ENCODE measurements at regions not wholly inside any gene's neighbourhood (a gene's known extent, or its start where the extent isn't known, plus 50 kb on each side); places are given as distances from the start of the nearest gene placed in this dataset.
"Not testable (repeated sequence)": the region's sequence is repeated elsewhere in the genome, so short reads cannot be mapped to it uniquely, and the experiment has no call there.

GRCh38 chr6:30832864-30833263 lies 51.5 kb upstream of the DDR1 start:
- DNase-seq = no peak

GRCh38 chr6:30830438-30830837 lies 53.9 kb upstream of the DDR1 start:
- no peak for DNase-seq

GRCh38 chr6:30829639-30830255 lies 54.6 kb upstream of the DDR1 start:
- no peak for DNase-seq

- no peak for DNase-seq
Observed at GRCh38 chr6:30829033-30829432, 55.3 kb upstream of the DDR1 start.

- peak; percentile 58 for DNase-seq
Observed at GRCh38 chr6:30828027-30828962, 56.0 kb upstream of the DDR1 start.

- no peak for DNase-seq
Observed at GRCh38 chr6:30826961-30827342, 57.4 kb upstream of the DDR1 start.

GRCh38 chr6:30824698-30825097 lies 59.6 kb upstream of the DDR1 start:
- no peak for DNase-seq

GRCh38 chr6:30823534-30823865 lies 60.8 kb upstream of the DDR1 start:
- DNase-seq = no peak

- DNase-seq = no peak
Observed at GRCh38 chr6:30821862-30822784, 62.2 kb upstream of the DDR1 start.

GRCh38 chr6:30820193-30820592 lies 64.1 kb upstream of the DDR1 start:
- DNase-seq = no peak

GRCh38 chr6:30819297-30819917 lies 64.9 kb upstream of the DDR1 start:
- peak; percentile 51 for DNase-seq

GRCh38 chr6:30818391-30818841 lies 65.9 kb upstream of the DDR1 start:
- DNase-seq = no peak

GRCh38 chr6:30816791-30817739 lies 67.3 kb upstream of the DDR1 start:
- no peak for DNase-seq

GRCh38 chr6:30816296-30816695 lies 68.0 kb upstream of the DDR1 start:
- not testable (repeated sequence) for DNase-seq

- DNase-seq = not testable (repeated sequence)
Observed at GRCh38 chr6:30815041-30815742, 69.1 kb upstream of the DDR1 start.

GRCh38 chr6:30814146-30815040 lies 69.9 kb upstream of the DDR1 start:
- DNase-seq = no peak

- no peak for DNase-seq
Observed at GRCh38 chr6:30813631-30814145, 69.3 kb upstream of the IER3 start.

GRCh38 chr6:30810813-30811339 lies 66.5 kb upstream of the IER3 start:
- DNase-seq = peak; percentile 52

- DNase-seq = not testable (repeated sequence)
Observed at GRCh38 chr6:30807566-30807965, 63.2 kb upstream of the IER3 start.

Measured in NK-92 treated with Interleukin-12 subunit alpha and Interleukin-12 subunit beta, amount 100 ng/mL, for 24 hours (cell line).